Keratinocyte (primary cell): ENCODE measurements at regions not wholly inside any gene's neighbourhood (a gene's known extent, or its start where the extent isn't known, plus 50 kb on each side); places are given as distances from the start of the nearest gene placed in this dataset.

Experiments used
- DNase-seq: peaks from one replicate; pipeline ENCODE4 v3.0.0-alpha.2; 2011; ENCODE audit warnings: low read depth, missing footprints, low spot score
- FAIRE-seq: peaks from 2 replicates; lab custom pipeline; 2011; peaks lifted over from hg19 to GRCh38; lab: Jason Lieb, UNC
- H2AFZ ChIP-seq: 2 replicates; pipeline ENCODE4 v1.6.0; 2012; ENCODE audit warnings: low read length, control low read depth, inconsistent platforms; ENCODE audit not compliant: control insufficient read depth
- H3K27ac ChIP-seq: 2 replicates; pipeline ENCODE4 v1.5.1; 2011; ENCODE audit warnings: low read length; ENCODE audit not compliant: control insufficient read depth, insufficient read depth
- H3K27me3 ChIP-seq: 3 replicates; pipeline ENCODE4 v1.6.0; 2011; ENCODE audit warnings: low read length; ENCODE audit not compliant: control insufficient read depth, insufficient read depth; ENCODE audit errors: extremely low read depth
- H3K36me3 ChIP-seq, 2 experiments: 2 replicates in 1 of 2; 3 replicates in 1 of 2; pipeline ENCODE4 v1.5.1; 2011; ENCODE audit warnings: low read length in 2 of 2, mild to moderate bottlenecking in 1 of 2; ENCODE audit not compliant: control insufficient read depth in 2 of 2, insufficient read depth in 2 of 2; ENCODE audit errors: extremely low read depth in 1 of 2
- H3K4me1 ChIP-seq: 3 replicates; pipeline ENCODE4 v1.5.1; 2011; ENCODE audit warnings: low read length; ENCODE audit not compliant: control insufficient read depth, insufficient read depth; ENCODE audit errors: extremely low read depth
- H3K4me2 ChIP-seq: 3 replicates; pipeline ENCODE4 v1.6.0; 2011; ENCODE audit warnings: low read depth, low read length; ENCODE audit not compliant: control insufficient read depth, insufficient read depth; ENCODE audit errors: extremely low read depth
- H3K4me3 ChIP-seq, 3 experiments: fragments of 200-600 bp in 1 of 3; sonication (generic) in 1 of 3; 2 replicates in 2 of 3; 3 replicates in 1 of 3; pipeline ENCODE4 v1.5.1; 2011 to 2016; ENCODE audit warnings: low read length in 3 of 3, mild to moderate bottlenecking in 3 of 3, control low read depth in 2 of 3, inconsistent platforms in 1 of 3, low read depth in 1 of 3, mixed read lengths in 1 of 3, mixed run types in 1 of 3, moderate library complexity in 1 of 3; ENCODE audit not compliant: control insufficient read depth in 2 of 3, insufficient read depth in 2 of 3; ENCODE audit errors: extremely low read depth in 1 of 3
- H3K79me2 ChIP-seq: 2 replicates; pipeline ENCODE4 v1.6.0; 2012; ENCODE audit warnings: low read length; ENCODE audit not compliant: control insufficient read depth, insufficient read depth
- H3K9ac ChIP-seq: 3 replicates; pipeline ENCODE4 v1.6.0; 2011; ENCODE audit warnings: low read length; ENCODE audit not compliant: control insufficient read depth, insufficient read depth; ENCODE audit errors: extremely low read depth
- H3K9me1 ChIP-seq: 3 replicates; pipeline ENCODE4 v1.6.0; 2011; ENCODE audit warnings: low read length; ENCODE audit not compliant: control insufficient read depth, insufficient read depth; ENCODE audit errors: extremely low read depth
- H3K9me3 ChIP-seq: 2 replicates; pipeline ENCODE4 v1.5.1; 2012; ENCODE audit warnings: low read depth, low read length; ENCODE audit not compliant: control insufficient read depth
- H4K20me1 ChIP-seq: 3 replicates; pipeline ENCODE4 v1.6.0; 2011; ENCODE audit warnings: low read length; ENCODE audit not compliant: control insufficient read depth, insufficient read depth; ENCODE audit errors: extremely low read depth
- CTCF ChIP-seq, 3 experiments: IDR thresholded peaks in 1 of 3; conservative IDR thresholded peaks in 1 of 3; optimal IDR thresholded peaks in 1 of 3; 2 replicates in 2 of 3; 3 replicates in 1 of 3; pipeline versions ENCODE3 to v1.5.1; 2011; ENCODE audit warnings: low read length in 3 of 3, mild to moderate bottlenecking in 3 of 3, moderate library complexity in 2 of 3, control low read depth in 1 of 3, inconsistent platforms in 1 of 3; ENCODE audit not compliant: insufficient read depth in 2 of 3; ENCODE audit errors: extremely low read depth in 1 of 3
- EZH2 ChIP-seq: IDR thresholded peaks from one replicate; pipeline ENCODE4 v1.6.1; 2012; ENCODE audit warnings: inconsistent platforms, mild to moderate bottlenecking, low read length, moderate library complexity
- dilution Hi-C: fragments of 300-500 bp; cut with MboI; formaldehyde crosslinking; loops from one replicate; pipeline ENCODE4 v1.7.0; 2020; ENCODE audit warnings: low sequenced_read_pairs; ENCODE audit not compliant: extremely low pct_ligation_motif_present

GRCh38 chr20:21026951-21027350 is 79.2 kb downstream of the LINC00237 start:
- Histone ChIP-seq H3K9me1 (no peaks in the 10 kb centered on the region), H2AFZ (no peak overlapping the region), H3K27me3 (no peaks in the 10 kb centered on the region), H4K20me1 (no peaks in the 10 kb centered on the region), H3K4me3 (no peak overlapping the region), H3K9me3 (peaks cover 1% of the 10 kb centered on the region), H3K79me2 (no peaks in the 10 kb centered on the region), H3K27ac (no peak overlapping the region), H3K4me1 (no peaks in the 10 kb centered on the region), H3K36me3 (no peaks in the 10 kb centered on the region), H3K4me2 (no peak overlapping the region), H3K9ac (no peak overlapping the region)
- TF ChIP-seq EZH2 (no peak), CTCF (optimal IDR thresholded peaks at IDR 0.05 in 1 of 3, IDR thresholded peaks at IDR 0.05 in 1 of 3, conservative IDR thresholded peaks at IDR 0.05 in 1 of 3; ENCODE audit: extremely low read depth in 1 of 3, insufficient read depth in 2 of 3, low read length in 3 of 3) (no peak)
- FAIRE-seq = no peak
- dilution Hi-C loops = no loop called here
- no peak for DNase-seq

- Histone ChIP-seq H4K20me1 (no peaks in the 10 kb centered on the region), H3K4me3 (no peak overlapping the region), H3K4me1 (no peaks in the 10 kb centered on the region), H3K27ac (no peak overlapping the region), H2AFZ (no peak overlapping the region), H3K9me3 (peaks cover 1% of the 10 kb centered on the region), H3K79me2 (no peaks in the 10 kb centered on the region), H3K4me2 (no peak overlapping the region), H3K27me3 (peaks cover 9% of the 10 kb centered on the region), H3K9me1 (no peaks in the 10 kb centered on the region), H3K36me3 (no peaks in the 10 kb centered on the region), H3K9ac (no peak overlapping the region)
- DNase-seq = no peak
- dilution Hi-C loops = no loop called here
- no peak for FAIRE-seq
- TF ChIP-seq CTCF (optimal IDR thresholded peaks at IDR 0.05 in 1 of 3, IDR thresholded peaks at IDR 0.05 in 1 of 3, conservative IDR thresholded peaks at IDR 0.05 in 1 of 3; ENCODE audit: extremely low read depth in 1 of 3, insufficient read depth in 2 of 3, low read length in 3 of 3) (no peak), EZH2 (no peak)
Measured at GRCh38 chr20:21024420-21024819, 81.7 kb downstream of the LINC00237 start.
